ENCODE measurements at regions not wholly inside any gene's neighbourhood (a gene's known extent, or its start where the extent isn't known, plus 50 kb on each side); places are given as distances from the start of the nearest gene placed in this dataset.

DNA sequence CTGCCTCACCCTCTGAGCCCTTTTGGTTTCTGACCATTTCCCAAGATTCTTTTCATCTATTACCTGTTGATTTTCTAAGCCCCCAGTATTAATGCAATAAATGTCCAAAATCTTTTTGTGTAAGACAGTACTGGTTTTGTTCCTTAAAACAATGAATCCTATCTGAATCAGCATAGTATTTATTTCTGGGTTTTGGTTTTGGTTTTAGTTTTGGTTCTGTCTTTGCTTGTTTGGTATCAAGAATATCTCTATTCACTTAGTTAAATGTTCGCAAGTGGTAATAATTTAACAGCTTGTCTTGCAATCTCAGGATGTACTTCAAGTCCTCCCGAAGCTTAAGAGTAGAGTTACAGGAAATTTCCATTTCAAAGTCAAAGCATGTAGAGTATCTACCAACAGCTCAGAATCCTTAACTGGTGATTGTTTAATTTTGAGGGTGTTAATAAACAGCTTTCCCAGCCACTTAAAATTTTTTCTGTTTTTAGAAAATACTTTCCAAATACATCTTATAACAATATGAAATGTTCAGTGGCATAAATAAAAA, 67.7 kb upstream of the NEDD4L start:
- Histone ChIP-seq H3K27ac (ENCODE audit: low read length) (peak overlapping the region; percentile 22; the same call in 1 of the 2 replicates), H3K36me3 (replicated peaks; ENCODE audit: low read depth, low read length) (no peaks in the 10 kb centered on the region), H3K9me3 (ENCODE audit: insufficient read depth, low read length) (no peaks in the 10 kb centered on the region), H3K4me3 (ENCODE audit: low read length) (peak overlapping the region; percentile 58), H3K79me2 (ENCODE audit: low read length) (no peaks in the 10 kb centered on the region), H3K27me3 (ENCODE audit: low read depth, low read length) (no peaks in the 10 kb centered on the region), H4K20me1 (ENCODE audit: insufficient read depth, low read length) (no peaks in the 10 kb centered on the region), H2AFZ (ENCODE audit: low read depth, low read length) (peak overlapping the region; percentile 79), H3K4me2 (ENCODE audit: low read length) (peak overlapping the region; percentile 72), H3K9ac (ENCODE audit: low read length) (peak overlapping the region; percentile 23), H3K4me1 (ENCODE audit: low read length) (peaks cover 15% of the 10 kb centered on the region)
- TF ChIP-seq, protein P1, sequence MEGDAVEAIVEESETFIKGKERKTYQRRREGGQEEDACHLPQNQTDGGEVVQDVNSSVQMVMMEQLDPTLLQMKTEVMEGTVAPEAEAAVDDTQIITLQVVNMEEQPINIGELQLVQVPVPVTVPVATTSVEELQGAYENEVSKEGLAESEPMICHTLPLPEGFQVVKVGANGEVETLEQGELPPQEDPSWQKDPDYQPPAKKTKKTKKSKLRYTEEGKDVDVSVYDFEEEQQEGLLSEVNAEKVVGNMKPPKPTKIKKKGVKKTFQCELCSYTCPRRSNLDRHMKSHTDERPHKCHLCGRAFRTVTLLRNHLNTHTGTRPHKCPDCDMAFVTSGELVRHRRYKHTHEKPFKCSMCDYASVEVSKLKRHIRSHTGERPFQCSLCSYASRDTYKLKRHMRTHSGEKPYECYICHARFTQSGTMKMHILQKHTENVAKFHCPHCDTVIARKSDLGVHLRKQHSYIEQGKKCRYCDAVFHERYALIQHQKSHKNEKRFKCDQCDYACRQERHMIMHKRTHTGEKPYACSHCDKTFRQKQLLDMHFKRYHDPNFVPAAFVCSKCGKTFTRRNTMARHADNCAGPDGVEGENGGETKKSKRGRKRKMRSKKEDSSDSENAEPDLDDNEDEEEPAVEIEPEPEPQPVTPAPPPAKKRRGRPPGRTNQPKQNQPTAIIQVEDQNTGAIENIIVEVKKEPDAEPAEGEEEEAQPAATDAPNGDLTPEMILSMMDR (IDR thresholded peaks at IDR 0.05; ENCODE audit: low read depth, low read length) = no peak
- no peak for TF ChIP-seq EZH2phosphoT487 (IDR thresholded peaks at IDR 0.05; ENCODE audit: low read depth)

DNA sequence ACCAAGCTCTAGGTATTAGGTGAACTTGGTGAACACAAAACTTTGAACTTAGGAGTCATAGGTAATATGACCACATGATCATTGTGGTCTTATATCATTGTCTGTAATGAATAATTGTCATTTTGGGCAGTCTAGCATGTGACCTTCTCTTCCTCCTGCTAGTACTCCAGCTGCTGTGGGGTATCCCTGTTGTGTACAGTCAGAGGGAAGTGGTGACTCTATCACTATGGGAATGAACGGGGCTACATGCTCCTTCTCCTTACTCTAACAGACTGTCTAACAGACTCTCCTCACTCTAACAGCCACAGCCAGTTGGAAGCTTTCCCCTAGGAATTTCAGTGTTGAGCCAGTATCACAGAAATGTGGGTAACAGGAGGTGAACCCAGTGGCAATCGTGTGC, 68.2 kb upstream of the NEDD4L start:
- Histone ChIP-seq H4K20me1 (ENCODE audit: insufficient read depth, low read length) (no peaks in the 10 kb centered on the region), H3K9me3 (ENCODE audit: insufficient read depth, low read length) (no peaks in the 10 kb centered on the region), H3K4me2 (ENCODE audit: low read length) (peak overlapping the region; percentile 72), H3K9ac (ENCODE audit: low read length) (peak overlapping the region; percentile 23), H3K79me2 (ENCODE audit: low read length) (no peaks in the 10 kb centered on the region), H3K27me3 (ENCODE audit: low read depth, low read length) (no peaks in the 10 kb centered on the region), H3K27ac (ENCODE audit: low read length) (peak overlapping the region; percentile 22; the same call in 1 of the 2 replicates), H3K36me3 (replicated peaks; ENCODE audit: low read depth, low read length) (no peaks in the 10 kb centered on the region), H3K4me1 (ENCODE audit: low read length) (peaks cover 15% of the 10 kb centered on the region), H2AFZ (ENCODE audit: low read depth, low read length) (peak overlapping the region; percentile 79), H3K4me3 (ENCODE audit: low read length) (peak overlapping the region; percentile 58)
- no peak for TF ChIP-seq EZH2phosphoT487 (IDR thresholded peaks at IDR 0.05; ENCODE audit: low read depth)
- TF ChIP-seq, protein P1 (IDR thresholded peaks at IDR 0.05; ENCODE audit: low read depth, low read length) = no peak

DNA sequence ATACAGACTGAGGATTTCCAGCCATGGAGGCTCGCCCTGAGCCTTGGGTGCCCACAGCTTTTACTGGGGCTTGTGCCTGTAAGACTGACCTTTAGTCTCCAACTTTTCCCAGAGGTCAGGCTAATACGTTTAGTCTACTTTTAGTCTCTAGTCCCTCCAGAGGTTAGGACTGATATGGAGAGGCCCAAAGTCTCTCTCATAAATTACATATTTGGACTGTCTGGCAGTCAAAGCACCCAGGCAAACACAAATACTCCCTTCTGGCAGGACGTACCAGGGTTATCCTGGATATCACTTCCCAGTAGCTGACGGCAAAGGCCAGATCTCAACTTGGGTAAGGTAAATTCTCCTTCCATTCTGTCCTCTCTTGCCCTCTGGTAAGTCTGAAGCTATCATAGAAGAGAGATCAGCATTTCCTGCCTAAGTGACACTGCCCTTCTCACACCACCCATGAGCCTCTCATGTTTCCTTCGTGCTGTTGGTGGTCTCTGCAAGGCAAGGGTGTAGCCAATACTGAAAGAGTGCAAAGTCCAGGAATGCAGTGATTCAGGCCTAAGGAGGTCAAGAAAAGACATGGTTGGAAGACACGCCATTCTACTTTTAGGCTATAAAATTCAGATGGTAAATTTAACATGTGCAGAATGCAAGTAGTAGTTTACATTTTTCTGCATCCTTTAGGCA, 69.3 kb upstream of the NEDD4L start:
- no peak overlapping the region for H3K9ac ChIP-seq (ENCODE audit: low read length)
- no peaks in the 10 kb centered on the region for H3K79me2 ChIP-seq (ENCODE audit: low read length)
- H3K4me2 ChIP-seq (ENCODE audit: low read length) = no peak overlapping the region
- no peaks in the 10 kb centered on the region for H3K36me3 ChIP-seq (replicated peaks; ENCODE audit: low read depth, low read length)
- no peak overlapping the region for H3K27ac ChIP-seq (ENCODE audit: low read length)
- peaks cover 25% of the 10 kb centered on the region for H3K4me1 ChIP-seq (ENCODE audit: low read length)
- H3K27me3 ChIP-seq (ENCODE audit: low read depth, low read length) = no peaks in the 10 kb centered on the region
- no peaks in the 10 kb centered on the region for H4K20me1 ChIP-seq (ENCODE audit: insufficient read depth, low read length)
- H3K9me3 ChIP-seq (ENCODE audit: insufficient read depth, low read length) = no peaks in the 10 kb centered on the region
- TF ChIP-seq EZH2phosphoT487 (IDR thresholded peaks at IDR 0.05; ENCODE audit: low read depth) = no peak
- TF ChIP-seq, protein P1 (IDR thresholded peaks at IDR 0.05; ENCODE audit: low read depth, low read length) = no peak
- no peak overlapping the region for H2AFZ ChIP-seq (ENCODE audit: low read depth, low read length)
- no peak overlapping the region for H3K4me3 ChIP-seq (ENCODE audit: low read length)

DNA sequence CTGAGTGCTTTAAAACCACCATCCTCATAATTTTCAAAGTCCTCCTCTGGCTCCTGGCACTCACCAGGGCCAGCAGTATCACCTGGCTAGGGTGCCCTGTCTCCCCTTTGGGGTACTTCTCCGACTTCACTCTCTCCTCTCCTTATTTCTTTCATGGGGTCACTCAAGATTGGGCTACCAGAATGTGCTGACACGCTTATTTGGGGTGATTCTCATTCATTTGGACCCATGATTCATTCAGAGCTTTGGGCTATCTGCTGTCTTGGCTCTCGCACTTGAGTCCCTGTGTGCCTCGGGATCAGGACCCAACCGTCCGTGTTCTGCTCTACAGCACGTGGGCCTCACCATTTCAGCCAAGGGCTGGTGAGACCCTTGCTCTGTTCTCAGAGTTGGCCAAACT, 70.1 kb upstream of the NEDD4L start:
- Histone ChIP-seq H3K27me3 (ENCODE audit: low read depth, low read length) (no peaks in the 10 kb centered on the region), H3K9me3 (ENCODE audit: insufficient read depth, low read length) (no peaks in the 10 kb centered on the region), H4K20me1 (ENCODE audit: insufficient read depth, low read length) (no peaks in the 10 kb centered on the region), H3K36me3 (replicated peaks; ENCODE audit: low read depth, low read length) (no peaks in the 10 kb centered on the region), H3K4me1 (ENCODE audit: low read length) (peaks cover 30% of the 10 kb centered on the region), H3K27ac (ENCODE audit: low read length) (no peak overlapping the region), H3K4me3 (ENCODE audit: low read length) (no peak overlapping the region), H3K9ac (ENCODE audit: low read length) (no peak overlapping the region), H3K4me2 (ENCODE audit: low read length) (no peak overlapping the region), H3K79me2 (ENCODE audit: low read length) (no peaks in the 10 kb centered on the region), H2AFZ (ENCODE audit: low read depth, low read length) (no peak overlapping the region)
- TF ChIP-seq EZH2phosphoT487 (IDR thresholded peaks at IDR 0.05; ENCODE audit: low read depth) = no peak
- TF ChIP-seq, protein P1 (IDR thresholded peaks at IDR 0.05; ENCODE audit: low read depth, low read length) = no peak
